ENCODE measurements at regions not wholly inside any gene's neighbourhood (a gene's known extent, or its start where the extent isn't known, plus 50 kb on each side); places are given as distances from the start of the nearest gene placed in this dataset.

- TF ChIP-seq, protein P1, sequence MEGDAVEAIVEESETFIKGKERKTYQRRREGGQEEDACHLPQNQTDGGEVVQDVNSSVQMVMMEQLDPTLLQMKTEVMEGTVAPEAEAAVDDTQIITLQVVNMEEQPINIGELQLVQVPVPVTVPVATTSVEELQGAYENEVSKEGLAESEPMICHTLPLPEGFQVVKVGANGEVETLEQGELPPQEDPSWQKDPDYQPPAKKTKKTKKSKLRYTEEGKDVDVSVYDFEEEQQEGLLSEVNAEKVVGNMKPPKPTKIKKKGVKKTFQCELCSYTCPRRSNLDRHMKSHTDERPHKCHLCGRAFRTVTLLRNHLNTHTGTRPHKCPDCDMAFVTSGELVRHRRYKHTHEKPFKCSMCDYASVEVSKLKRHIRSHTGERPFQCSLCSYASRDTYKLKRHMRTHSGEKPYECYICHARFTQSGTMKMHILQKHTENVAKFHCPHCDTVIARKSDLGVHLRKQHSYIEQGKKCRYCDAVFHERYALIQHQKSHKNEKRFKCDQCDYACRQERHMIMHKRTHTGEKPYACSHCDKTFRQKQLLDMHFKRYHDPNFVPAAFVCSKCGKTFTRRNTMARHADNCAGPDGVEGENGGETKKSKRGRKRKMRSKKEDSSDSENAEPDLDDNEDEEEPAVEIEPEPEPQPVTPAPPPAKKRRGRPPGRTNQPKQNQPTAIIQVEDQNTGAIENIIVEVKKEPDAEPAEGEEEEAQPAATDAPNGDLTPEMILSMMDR (IDR thresholded peaks at IDR 0.05): no peak
- TF ChIP-seq POLR2A (IDR thresholded peaks at IDR 0.05): no peak
These were observed 120.1 kb upstream of the SLC30A5 start for GRCh38 chr5:68973696-68974095.
